NCI-H187 (cell line): ENCODE measurements at regions not wholly inside any gene's neighbourhood (a gene's known extent, or its start where the extent isn't known, plus 50 kb on each side); places are given as distances from the start of the nearest gene placed in this dataset.
"Not testable (repeated sequence)": the region's sequence is repeated elsewhere in the genome, so short reads cannot be mapped to it uniquely, and the experiment has no call there.

Experiments used
- DNase-seq, 2 experiments: peaks; one replicate each; lab custom pipeline; 2025; lab: John Stamatoyannopoulos, UW

GRCh38 chr6:90372450-90372849 lies 75.8 kb upstream of the BACH2 start:
- no peak for DNase-seq

GRCh38 chr6:90370493-90370959 lies 73.9 kb upstream of the BACH2 start:
- no peak for DNase-seq

- DNase-seq: no peak
Observed at GRCh38 chr6:90369651-90370050, 73.0 kb upstream of the BACH2 start.

- DNase-seq: no peak
Observed at GRCh38 chr6:90369024-90369519, 72.4 kb upstream of the BACH2 start.

- DNase-seq: no peak
Observed at GRCh38 chr6:90368601-90369000, 72.0 kb upstream of the BACH2 start.

- no peak for DNase-seq
Observed at GRCh38 chr6:90368001-90368400, 71.4 kb upstream of the BACH2 start.

- DNase-seq: no peak
Observed at GRCh38 chr6:90365565-90366219, 69.0 kb upstream of the BACH2 start.

GRCh38 chr6:90365002-90365401 lies 68.4 kb upstream of the BACH2 start:
- DNase-seq: no peak

- DNase-seq: no peak
Observed at GRCh38 chr6:90364286-90364685, 67.6 kb upstream of the BACH2 start.

- no peak for DNase-seq
Observed at GRCh38 chr6:90362318-90362717, 65.7 kb upstream of the BACH2 start.

- DNase-seq: no peak
Observed at GRCh38 chr6:90361174-90361573, 64.5 kb upstream of the BACH2 start.

GRCh38 chr6:90358036-90358770 lies 61.6 kb upstream of the BACH2 start:
- DNase-seq: not testable (repeated sequence)

- no peak for DNase-seq
Observed at GRCh38 chr6:90356012-90356421, 59.4 kb upstream of the BACH2 start.

- no peak for DNase-seq
Observed at GRCh38 chr6:90354961-90355360, 58.3 kb upstream of the BACH2 start.

GRCh38 chr6:90351696-90352095 lies 55.1 kb upstream of the BACH2 start:
- no peak for DNase-seq

- no peak for DNase-seq
Observed at GRCh38 chr6:90350689-90351554, 54.3 kb upstream of the BACH2 start.

GRCh38 chr6:90347411-90347851 lies 50.8 kb upstream of the BACH2 start:
- no peak for DNase-seq

- no peak for DNase-seq
Observed at GRCh38 chr6:90346729-90347128, 50.1 kb upstream of the BACH2 start.
